Fibroblast of villous mesenchyme (primary cell): ENCODE measurements at regions not wholly inside any gene's neighbourhood (a gene's known extent, or its start where the extent isn't known, plus 50 kb on each side); places are given as distances from the start of the nearest gene placed in this dataset.

ENCODE experiments used
- DNase-seq: peaks from one replicate; pipeline ENCODE4 v3.0.0-alpha.2; 2010; ENCODE audit warnings: low read depth
- H3K4me3 ChIP-seq: 2 replicates; pipeline ENCODE4 v1.5.1; 2011; ENCODE audit warnings: low read depth, mild to moderate bottlenecking, low read length
- TF ChIP-seq, protein P1 (sequence below): IDR thresholded peaks from 2 replicates; pipeline ENCODE4 v1.5.1; 2012; ENCODE audit warnings: low read depth, mild to moderate bottlenecking, low read length; ENCODE audit not compliant: insufficient read depth

DNA sequence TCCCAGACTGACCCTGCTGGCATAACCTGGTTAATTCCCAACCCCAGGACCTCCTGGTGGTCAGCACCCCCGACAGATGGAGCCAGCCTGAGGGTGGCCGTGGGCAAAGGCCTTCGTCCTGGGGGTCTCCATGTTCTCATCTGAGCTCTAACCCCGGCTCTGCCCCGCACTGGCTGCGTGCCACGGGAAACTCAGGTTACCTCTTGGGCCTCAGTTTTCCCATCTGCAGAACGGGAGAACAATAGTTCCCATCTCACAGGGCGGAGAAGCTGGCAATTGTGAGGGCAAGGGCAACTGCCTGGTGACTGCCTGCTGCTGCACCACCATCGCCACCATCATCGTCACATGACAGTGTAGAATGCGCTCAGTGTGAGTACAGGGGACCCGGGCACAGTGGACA is 77.9 kb downstream of the RFLNA start:
- H3K4me3 ChIP-seq: no peak overlapping the region
- no peak for DNase-seq
- TF ChIP-seq, protein P1, sequence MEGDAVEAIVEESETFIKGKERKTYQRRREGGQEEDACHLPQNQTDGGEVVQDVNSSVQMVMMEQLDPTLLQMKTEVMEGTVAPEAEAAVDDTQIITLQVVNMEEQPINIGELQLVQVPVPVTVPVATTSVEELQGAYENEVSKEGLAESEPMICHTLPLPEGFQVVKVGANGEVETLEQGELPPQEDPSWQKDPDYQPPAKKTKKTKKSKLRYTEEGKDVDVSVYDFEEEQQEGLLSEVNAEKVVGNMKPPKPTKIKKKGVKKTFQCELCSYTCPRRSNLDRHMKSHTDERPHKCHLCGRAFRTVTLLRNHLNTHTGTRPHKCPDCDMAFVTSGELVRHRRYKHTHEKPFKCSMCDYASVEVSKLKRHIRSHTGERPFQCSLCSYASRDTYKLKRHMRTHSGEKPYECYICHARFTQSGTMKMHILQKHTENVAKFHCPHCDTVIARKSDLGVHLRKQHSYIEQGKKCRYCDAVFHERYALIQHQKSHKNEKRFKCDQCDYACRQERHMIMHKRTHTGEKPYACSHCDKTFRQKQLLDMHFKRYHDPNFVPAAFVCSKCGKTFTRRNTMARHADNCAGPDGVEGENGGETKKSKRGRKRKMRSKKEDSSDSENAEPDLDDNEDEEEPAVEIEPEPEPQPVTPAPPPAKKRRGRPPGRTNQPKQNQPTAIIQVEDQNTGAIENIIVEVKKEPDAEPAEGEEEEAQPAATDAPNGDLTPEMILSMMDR: no peak

DNA sequence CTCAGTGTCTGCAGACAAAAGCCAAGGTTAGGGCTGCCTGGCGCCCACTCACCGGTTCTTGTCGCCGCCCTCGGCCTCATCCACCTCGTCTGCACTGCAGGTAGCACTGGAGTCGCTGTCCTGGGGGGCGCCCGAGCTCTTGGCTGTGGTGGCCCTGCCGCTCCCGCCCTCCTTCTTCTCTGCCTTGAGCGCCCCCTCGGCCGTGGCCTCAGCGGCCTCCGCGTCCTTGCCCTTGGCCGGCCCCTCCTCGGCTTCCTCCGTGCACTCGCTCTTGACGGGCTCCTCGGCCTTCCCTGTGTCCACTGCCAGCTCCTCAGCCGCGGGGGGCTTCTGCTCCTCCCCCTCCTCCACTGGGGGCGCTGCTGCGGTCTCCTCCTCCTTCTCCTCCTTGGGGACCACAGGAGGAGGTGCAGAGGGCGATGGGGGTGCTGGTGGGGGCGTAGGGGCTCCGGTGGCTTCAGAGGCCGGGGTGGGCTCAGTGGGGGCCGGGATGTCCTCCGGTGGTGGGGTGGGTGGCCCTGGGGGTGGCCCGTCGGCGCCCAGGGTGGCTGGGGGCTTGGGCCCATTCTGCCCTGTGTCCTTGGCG is 77.2 kb downstream of the RFLNA start:
- DNase-seq: no peak
- TF ChIP-seq, protein P1: no peak
- no peak overlapping the region for H3K4me3 ChIP-seq

DNA sequence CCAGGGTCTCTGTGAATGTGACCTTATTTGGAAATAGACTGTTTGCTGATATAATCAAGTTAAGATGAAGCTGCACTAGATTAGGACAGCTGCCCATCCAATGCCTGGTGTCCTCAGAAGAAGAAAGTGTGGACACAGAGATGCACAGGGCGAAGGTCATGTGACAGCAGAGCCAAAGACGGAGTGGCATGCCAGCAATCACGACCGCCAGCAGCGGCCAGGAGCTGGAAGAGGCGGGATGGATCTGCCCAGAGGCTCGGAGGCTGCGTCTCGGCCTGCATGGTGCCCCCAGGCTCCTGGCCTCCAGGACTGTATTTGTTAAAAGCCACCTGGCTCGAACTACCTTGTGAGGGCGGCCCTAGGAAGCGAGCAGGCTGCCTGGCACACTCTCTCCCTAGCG is 76.5 kb downstream of the RFLNA start:
- no peak overlapping the region for H3K4me3 ChIP-seq
- no peak for DNase-seq
- TF ChIP-seq, protein P1: no peak

DNA sequence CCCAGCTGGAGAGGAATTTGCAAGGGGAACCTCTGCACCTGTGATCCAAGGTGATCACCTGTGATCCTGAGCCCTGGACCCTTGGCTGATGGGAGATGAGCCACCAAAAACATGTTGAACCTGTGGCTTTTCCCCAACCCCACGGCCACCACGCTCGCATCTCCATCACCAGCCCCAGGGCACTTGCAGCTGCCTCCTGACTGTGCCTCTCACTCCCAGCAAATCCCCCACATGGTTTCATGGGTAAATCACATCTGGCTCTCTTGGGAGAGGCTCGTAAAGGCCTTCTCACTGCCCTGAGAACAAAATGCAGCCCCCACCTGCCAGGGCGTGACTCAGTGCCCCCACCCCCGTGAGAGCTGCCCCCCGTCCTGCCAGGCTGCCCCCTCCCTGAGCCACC is 76.0 kb downstream of the RFLNA start:
- no peak for DNase-seq
- TF ChIP-seq, protein P1: no peak
- no peak overlapping the region for H3K4me3 ChIP-seq

DNA sequence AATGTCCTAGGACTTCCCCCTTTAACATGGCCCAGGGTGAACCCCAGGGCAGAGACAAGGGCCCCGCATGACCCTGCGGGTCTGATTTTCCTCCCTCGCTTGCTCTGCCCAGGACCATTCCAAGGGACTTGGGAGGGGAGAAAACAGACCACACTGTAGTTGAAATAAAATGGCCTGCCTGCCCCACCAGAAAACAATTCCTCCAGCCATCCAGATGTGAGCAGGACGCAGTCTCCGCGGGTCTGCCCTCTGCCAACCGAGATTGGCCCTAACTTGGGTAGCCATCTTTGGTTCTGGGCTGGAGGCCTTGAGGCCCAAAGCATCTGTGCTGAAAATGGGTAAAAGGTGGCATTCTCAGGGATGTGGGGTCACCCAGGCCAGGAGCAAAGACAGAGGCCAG is 75.5 kb downstream of the RFLNA start:
- TF ChIP-seq, protein P1: no peak

DNA sequence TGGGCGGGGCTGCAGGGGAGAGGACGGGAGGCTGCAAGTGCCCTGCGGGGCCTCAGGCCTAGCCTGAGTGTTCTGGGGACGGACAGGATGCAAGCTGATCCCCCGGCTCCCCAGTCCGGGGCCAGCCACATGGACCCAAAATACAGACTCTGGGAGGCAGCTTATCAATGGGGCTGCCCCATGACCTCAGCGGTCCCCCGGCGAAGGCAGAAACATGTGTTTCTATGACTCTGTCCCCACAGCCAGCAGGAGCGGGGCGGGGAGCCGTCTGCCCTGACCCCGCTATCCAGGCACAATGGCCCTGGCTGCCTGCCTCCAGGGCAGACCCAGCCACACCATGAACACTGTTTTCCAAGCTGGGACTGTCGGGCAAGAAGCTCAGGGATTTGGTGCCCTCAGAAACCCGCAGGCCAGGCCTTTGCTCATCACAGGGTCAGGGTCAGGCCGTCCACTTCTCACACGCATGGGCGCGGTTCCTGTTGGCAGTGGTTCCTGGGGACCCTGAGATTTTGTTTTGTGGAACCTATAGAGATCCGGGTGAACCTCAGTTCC is 75.0 kb downstream of the RFLNA start:
- no peak overlapping the region for H3K4me3 ChIP-seq
- no peak for DNase-seq
- TF ChIP-seq, protein P1: no peak

More for the DNA sequence above, 75.5 kb downstream of the RFLNA start:
- H3K4me3 ChIP-seq: no peak overlapping the region
- DNase-seq: no peak
